Erythroblast (primary cell): ENCODE measurements at regions not wholly inside any gene's neighbourhood (a gene's known extent, or its start where the extent isn't known, plus 50 kb on each side); places are given as distances from the start of the nearest gene placed in this dataset.

Experiments
- GATA1 ChIP-seq: IDR thresholded peaks from 2 replicates; pipeline ENCODE4 v1.6.1; 2011; ENCODE audit warnings: low read depth, mild to moderate bottlenecking, control low read depth, low read length, moderate library complexity
- POLR2A ChIP-seq: IDR thresholded peaks from 2 replicates; pipeline ENCODE4 v1.6.1; 2011; ENCODE audit warnings: mild to moderate bottlenecking, low read length

- no peak for TF ChIP-seq POLR2A
- TF ChIP-seq GATA1 = no peak
Observed at GRCh38 chr2:183680573-183680972, 556.3 kb downstream of the NUP35 start.
